ENCODE measurements at regions not wholly inside any gene's neighbourhood (a gene's known extent, or its start where the extent isn't known, plus 50 kb on each side); places are given as distances from the start of the nearest gene placed in this dataset.

GRCh38 chr1:172976222-172977041 lies 74.3 kb downstream of the TNFSF18 start:
- no peak for TF ChIP-seq CTCF (conservative IDR thresholded peaks at IDR 0.05)
- TF ChIP-seq EZH2 (IDR thresholded peaks at IDR 0.05; ENCODE audit: low read depth): no peak
